ENCODE measurements at regions not wholly inside any gene's neighbourhood (a gene's known extent, or its start where the extent isn't known, plus 50 kb on each side); places are given as distances from the start of the nearest gene placed in this dataset.
"Not testable (repeated sequence)": the region's sequence is repeated elsewhere in the genome, so short reads cannot be mapped to it uniquely, and the experiment has no call there.

DNA sequence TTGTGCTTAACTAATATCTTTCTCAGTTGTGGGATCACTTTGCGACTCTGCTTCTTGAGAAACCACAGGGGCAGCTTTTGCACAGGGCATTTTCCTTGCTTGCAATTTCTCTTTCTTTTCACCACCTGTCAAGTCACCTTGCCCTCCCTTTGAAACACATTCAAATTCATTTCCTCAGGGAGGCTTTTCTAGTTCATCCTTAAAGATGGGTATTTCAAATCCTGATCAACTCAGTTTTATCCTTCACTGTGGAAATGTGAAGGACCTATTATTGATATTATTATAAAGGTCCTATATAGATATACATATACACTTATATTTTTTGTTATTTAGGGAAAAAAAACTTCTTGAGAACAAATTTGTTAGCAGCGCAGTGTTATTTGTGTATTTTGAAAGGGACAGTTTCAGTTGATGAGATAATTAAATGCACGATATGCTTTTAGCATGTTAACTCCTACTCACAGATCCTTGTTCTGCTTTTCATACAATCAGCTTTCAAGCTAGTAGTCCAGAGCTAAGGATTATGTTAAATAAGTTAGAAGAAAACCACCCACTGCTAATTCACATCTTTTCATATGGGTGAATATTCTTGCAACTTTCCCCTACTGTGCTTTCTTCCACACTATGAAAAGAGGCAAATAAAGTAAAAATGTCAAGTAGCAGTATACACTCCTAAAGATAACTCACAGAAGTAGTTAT, 501.4 kb upstream of the RGS6 start:
- Histone ChIP-seq H3K9me3 (ENCODE audit: insufficient read depth, low read length) (no peaks in the 10 kb centered on the region), H3K36me3 (ENCODE audit: low read length) (0 out of 2 replicates have a peak, but pooled peaks cover 6% of the 10 kb centered on the region), H2AFZ (ENCODE audit: low read depth, low read length, severe bottlenecking) (no peak overlapping the region), H4K20me1 (ENCODE audit: low read depth, low read length) (no peaks in the 10 kb centered on the region), H3K9me2 (replicated peaks; ENCODE audit: insufficient read depth, low read length) (no peaks in the 10 kb centered on the region), H3K79me2 (ENCODE audit: insufficient read depth, low read length) (no peaks in the 10 kb centered on the region; the same call in 1 of the 2 replicates), H3K27me3 (ENCODE audit: low read length) (no peaks in the 10 kb centered on the region), H3K4me2 (ENCODE audit: low read depth, low read length, poor library complexity, severe bottlenecking) (no peak overlapping the region), H3K9ac (ENCODE audit: low read length) (no peak overlapping the region), H3F3A (ENCODE audit: insufficient read depth) (no peaks in the 10 kb centered on the region), H3K4me3 (ENCODE audit: insufficient read depth, low read length, poor library complexity, severe bottlenecking) (no peak overlapping the region), H3K27ac (ENCODE audit: low read depth, low read length) (no peak overlapping the region)
- TF ChIP-seq, protein P1, sequence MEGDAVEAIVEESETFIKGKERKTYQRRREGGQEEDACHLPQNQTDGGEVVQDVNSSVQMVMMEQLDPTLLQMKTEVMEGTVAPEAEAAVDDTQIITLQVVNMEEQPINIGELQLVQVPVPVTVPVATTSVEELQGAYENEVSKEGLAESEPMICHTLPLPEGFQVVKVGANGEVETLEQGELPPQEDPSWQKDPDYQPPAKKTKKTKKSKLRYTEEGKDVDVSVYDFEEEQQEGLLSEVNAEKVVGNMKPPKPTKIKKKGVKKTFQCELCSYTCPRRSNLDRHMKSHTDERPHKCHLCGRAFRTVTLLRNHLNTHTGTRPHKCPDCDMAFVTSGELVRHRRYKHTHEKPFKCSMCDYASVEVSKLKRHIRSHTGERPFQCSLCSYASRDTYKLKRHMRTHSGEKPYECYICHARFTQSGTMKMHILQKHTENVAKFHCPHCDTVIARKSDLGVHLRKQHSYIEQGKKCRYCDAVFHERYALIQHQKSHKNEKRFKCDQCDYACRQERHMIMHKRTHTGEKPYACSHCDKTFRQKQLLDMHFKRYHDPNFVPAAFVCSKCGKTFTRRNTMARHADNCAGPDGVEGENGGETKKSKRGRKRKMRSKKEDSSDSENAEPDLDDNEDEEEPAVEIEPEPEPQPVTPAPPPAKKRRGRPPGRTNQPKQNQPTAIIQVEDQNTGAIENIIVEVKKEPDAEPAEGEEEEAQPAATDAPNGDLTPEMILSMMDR (IDR thresholded peaks at IDR 0.05; ENCODE audit: insufficient read depth, low read length, poor library complexity, severe bottlenecking): no peak
- no peak for TF ChIP-seq EZH2phosphoT487 (conservative IDR thresholded peaks at IDR 0.05; ENCODE audit: low read length)

DNA sequence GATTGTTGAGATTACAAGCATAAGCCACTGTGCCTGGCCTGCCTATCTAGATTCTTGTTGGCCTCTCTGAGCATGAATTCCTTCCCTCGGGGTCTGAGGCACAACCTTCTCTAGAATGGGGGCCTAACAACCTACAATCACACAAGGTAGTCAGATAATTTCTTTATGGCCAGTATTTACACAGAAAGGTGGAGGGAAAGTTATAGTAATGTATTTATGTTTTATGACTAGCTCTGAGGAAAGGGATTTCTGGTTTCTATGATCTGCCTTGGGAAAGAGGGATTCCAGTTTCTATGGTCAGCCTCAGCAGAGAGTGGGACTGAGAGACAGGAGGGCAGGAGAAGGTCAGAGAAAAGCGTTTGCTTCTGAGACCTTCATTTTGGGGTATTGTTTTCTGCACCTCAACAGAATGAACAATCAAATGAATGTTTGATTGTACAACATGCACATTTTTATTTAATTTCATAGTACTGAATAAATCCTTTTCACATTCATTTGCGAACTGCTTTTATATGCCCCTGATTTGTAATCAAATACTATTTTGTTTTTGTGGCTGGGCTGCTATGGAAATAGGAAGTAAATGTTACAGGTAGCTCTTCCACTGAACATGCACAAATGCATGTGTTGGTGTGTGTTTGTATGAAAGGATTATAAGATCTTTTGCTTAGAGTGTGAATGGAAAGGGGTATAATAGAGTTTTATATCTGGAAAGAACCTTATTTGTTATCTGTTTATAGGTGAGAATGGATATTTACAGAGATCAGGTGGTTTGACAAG, 499.7 kb upstream of the RGS6 start:
- no peak overlapping the region for H3K4me3 ChIP-seq (ENCODE audit: insufficient read depth, low read length, poor library complexity, severe bottlenecking)
- no peaks in the 10 kb centered on the region for H3K27me3 ChIP-seq (ENCODE audit: low read length)
- no peak overlapping the region for H3K9ac ChIP-seq (ENCODE audit: low read length)
- no peaks in the 10 kb centered on the region for H3F3A ChIP-seq (ENCODE audit: insufficient read depth)
- no peak overlapping the region for H3K4me2 ChIP-seq (ENCODE audit: low read depth, low read length, poor library complexity, severe bottlenecking)
- H3K36me3 ChIP-seq (ENCODE audit: low read length): no peaks in the 10 kb centered on the region
- no peaks in the 10 kb centered on the region for H3K9me2 ChIP-seq (replicated peaks; ENCODE audit: insufficient read depth, low read length)
- H3K27ac ChIP-seq (ENCODE audit: low read depth, low read length): no peak overlapping the region
- TF ChIP-seq, protein P1 (IDR thresholded peaks at IDR 0.05; ENCODE audit: insufficient read depth, low read length, poor library complexity, severe bottlenecking): no peak
- TF ChIP-seq EZH2phosphoT487 (conservative IDR thresholded peaks at IDR 0.05; ENCODE audit: low read length): no peak
- no peaks in the 10 kb centered on the region for H4K20me1 ChIP-seq (ENCODE audit: low read depth, low read length)
- H3K9me3 ChIP-seq (ENCODE audit: insufficient read depth, low read length): no peaks in the 10 kb centered on the region
- H3K79me2 ChIP-seq (ENCODE audit: insufficient read depth, low read length): peaks cover 2% of the 10 kb centered on the region; the same call in 1 of the 2 replicates
- H2AFZ ChIP-seq (ENCODE audit: low read depth, low read length, severe bottlenecking): no peak overlapping the region

DNA sequence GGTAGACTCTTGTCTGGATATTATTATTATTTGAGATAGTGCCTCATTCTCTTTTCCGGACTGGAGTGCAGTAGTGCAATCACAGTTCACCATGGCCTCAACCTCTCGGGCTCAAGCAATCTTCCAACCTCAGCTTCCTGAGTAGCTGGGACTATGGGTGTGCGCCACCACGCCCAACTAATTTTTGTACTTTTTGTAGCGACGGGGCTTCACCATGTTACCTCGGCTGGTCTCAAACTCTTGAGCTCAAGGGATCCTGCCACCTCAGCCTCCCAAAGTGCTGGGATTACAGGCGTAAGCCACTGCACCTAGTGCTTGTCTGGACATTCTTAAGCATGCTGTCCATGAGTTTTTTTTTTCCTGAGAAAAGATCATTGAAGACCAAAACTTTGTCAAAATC, 498.9 kb upstream of the RGS6 start:
- Histone ChIP-seq H3K79me2 (ENCODE audit: insufficient read depth, low read length) (0 out of 2 replicates have a peak, but pooled peaks cover 5% of the 10 kb centered on the region), H3K9ac (ENCODE audit: low read length) (no peak overlapping the region), H3K36me3 (ENCODE audit: low read length) (no peaks in the 10 kb centered on the region), H3K27me3 (ENCODE audit: low read length) (no peaks in the 10 kb centered on the region), H4K20me1 (ENCODE audit: low read depth, low read length) (no peaks in the 10 kb centered on the region), H3K4me2 (ENCODE audit: low read depth, low read length, poor library complexity, severe bottlenecking) (no peak overlapping the region), H3F3A (ENCODE audit: insufficient read depth) (no peaks in the 10 kb centered on the region), H2AFZ (ENCODE audit: low read depth, low read length, severe bottlenecking) (no peak overlapping the region), H3K27ac (ENCODE audit: low read depth, low read length) (no peak overlapping the region), H3K9me2 (replicated peaks; ENCODE audit: insufficient read depth, low read length) (no peaks in the 10 kb centered on the region), H3K9me3 (ENCODE audit: insufficient read depth, low read length) (no peaks in the 10 kb centered on the region), H3K4me3 (ENCODE audit: insufficient read depth, low read length, poor library complexity, severe bottlenecking) (no peak overlapping the region)
- no peak for TF ChIP-seq EZH2phosphoT487 (conservative IDR thresholded peaks at IDR 0.05; ENCODE audit: low read length)
- TF ChIP-seq, protein P1 (IDR thresholded peaks at IDR 0.05; ENCODE audit: insufficient read depth, low read length, poor library complexity, severe bottlenecking): no peak

DNA sequence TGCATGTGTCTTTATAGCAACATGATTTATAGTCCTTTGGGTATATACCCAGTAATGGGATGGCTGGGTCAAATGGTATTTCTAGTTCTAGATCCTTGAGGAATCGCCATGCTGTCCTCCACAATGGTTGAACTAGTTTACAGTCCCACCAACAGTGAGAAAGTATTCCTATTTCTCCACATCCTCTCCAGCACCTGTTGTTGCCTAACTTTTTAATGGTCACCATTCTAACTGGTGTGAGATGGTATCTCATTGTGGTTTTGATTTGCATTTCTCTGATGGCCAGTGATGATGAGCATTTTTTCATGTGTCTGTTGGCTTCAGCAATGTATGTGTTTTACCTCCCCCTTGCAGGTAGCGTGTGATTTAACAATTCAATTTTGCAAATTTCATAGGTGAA, 496.6 kb upstream of the RGS6 start:
- not testable (repeated sequence) for H3K9ac ChIP-seq (ENCODE audit: low read length); H3K9me3 ChIP-seq (ENCODE audit: insufficient read depth, low read length); H3K4me2 ChIP-seq (ENCODE audit: low read depth, low read length, poor library complexity, severe bottlenecking); H2AFZ ChIP-seq (ENCODE audit: low read depth, low read length, severe bottlenecking); H3K27me3 ChIP-seq (ENCODE audit: low read length); H4K20me1 ChIP-seq (ENCODE audit: low read depth, low read length); H3K4me3 ChIP-seq (ENCODE audit: insufficient read depth, low read length, poor library complexity, severe bottlenecking); H3F3A ChIP-seq (ENCODE audit: insufficient read depth); H3K36me3 ChIP-seq (ENCODE audit: low read length); H3K9me2 ChIP-seq (replicated peaks; ENCODE audit: insufficient read depth, low read length); H3K79me2 ChIP-seq (ENCODE audit: insufficient read depth, low read length); H3K27ac ChIP-seq (ENCODE audit: low read depth, low read length)

All from SU-DHL-6 (cell line).